ENCODE measurements at regions not wholly inside any gene's neighbourhood (a gene's known extent, or its start where the extent isn't known, plus 50 kb on each side); places are given as distances from the start of the nearest gene placed in this dataset.
"Not testable (repeated sequence)": the region's sequence is repeated elsewhere in the genome, so short reads cannot be mapped to it uniquely, and the experiment has no call there.

DNA sequence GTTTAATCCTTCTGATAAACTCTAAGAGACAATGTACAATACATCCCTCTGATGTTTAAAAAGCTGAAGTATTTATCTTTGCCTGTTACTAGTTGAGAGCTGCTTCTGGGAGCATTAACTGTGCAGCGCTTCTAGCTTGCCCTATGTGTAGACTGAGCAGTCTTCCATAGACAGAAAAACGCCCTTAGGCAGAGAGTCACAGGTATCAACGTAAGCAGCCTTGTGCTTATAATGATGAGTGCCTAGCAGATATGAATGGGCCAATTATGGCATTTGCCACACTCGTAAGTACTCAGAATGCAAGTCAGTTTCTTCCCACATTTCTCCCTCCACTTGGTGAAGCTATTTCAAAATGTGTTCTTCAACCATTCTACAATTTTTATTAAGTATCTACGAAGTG lies 731.1 kb upstream of the SLC8A1 start:
- ATAC-seq (no peak), DNase-seq (no peak)
- intact Hi-C loops (cut with DNase I), result no loop called here

DNA sequence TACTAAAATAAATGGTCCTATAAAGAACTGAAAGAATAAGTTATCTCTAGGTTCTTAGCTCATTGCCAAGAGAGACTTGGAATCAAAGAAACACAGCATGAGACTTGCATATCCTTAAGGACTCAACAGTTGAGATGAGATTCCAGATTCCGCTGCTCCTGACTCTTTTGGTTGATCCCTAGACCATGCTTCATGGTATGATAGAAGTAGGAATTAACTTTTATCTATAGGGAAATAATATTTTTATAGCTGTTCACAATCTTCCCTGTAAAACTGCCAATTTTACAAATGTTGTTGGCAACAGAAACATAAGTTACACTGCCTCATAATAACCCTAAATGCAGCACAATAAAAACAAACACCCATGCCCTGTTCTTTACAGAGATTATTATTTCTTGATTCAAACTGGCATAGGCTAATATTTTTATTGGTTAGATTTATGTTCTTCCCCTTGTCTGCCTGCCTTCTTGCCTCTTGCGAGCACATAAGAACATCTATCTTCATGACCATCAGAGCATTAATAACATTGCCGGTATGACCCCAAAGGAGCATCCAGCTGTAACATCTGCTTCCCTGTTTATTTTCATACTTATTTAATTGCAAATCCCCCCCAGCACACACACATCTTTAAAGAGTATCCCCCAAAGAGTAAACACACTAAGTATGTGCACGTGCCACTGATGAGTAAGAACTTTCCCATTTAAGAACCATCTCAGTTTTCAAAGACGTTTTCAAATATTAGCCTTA lies 735.7 kb upstream of the SLC8A1 start:
- DNase-seq (no peak), ATAC-seq (no peak)
- intact Hi-C loops (cut with DNase I), result no loop called here

DNA sequence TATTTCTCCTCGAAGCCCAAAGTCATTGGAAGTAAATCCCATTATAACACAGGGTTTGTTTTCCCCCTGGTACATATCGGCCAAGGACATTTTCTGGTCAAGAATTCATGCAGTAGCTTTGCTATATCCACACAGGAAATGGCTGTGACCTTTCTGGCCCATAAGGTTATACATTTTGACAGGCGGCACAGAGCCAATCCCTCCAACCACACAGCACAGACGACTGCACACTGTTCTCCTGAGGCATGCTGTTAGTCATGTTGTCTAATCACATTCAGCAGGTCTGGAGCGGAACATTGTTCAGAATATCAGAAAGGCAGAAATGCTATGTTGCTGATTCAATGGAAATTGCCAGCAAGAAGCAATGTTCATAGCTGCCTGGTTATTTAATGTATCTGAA lies 742.3 kb upstream of the SLC8A1 start:
- intact Hi-C loops (cut with DNase I), result no loop called here
- ATAC-seq (peak; percentile 38 to 70), DNase-seq (peak; percentile 24)

DNA sequence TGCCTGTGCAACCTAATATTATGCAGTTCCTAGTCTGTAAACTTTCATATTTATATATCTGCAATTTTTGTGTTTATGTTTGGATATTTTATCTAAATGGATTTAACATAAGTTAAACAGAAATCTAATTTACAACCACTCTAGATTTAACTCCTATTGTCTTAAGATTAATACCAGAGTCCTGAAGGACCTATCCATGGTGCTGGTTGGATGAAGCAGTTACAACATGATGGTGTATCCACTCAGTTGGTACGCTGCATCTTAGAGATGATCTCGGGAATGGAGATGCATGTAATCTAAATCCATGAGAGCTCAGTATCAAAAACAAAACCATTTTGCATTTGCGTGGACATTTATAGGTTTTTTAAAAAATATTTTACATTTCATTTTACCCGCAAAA lies 745.9 kb upstream of the SLC8A1 start:
- intact Hi-C loops (cut with DNase I), result no loop called here
- ATAC-seq (no peak), DNase-seq (no peak)

DNA sequence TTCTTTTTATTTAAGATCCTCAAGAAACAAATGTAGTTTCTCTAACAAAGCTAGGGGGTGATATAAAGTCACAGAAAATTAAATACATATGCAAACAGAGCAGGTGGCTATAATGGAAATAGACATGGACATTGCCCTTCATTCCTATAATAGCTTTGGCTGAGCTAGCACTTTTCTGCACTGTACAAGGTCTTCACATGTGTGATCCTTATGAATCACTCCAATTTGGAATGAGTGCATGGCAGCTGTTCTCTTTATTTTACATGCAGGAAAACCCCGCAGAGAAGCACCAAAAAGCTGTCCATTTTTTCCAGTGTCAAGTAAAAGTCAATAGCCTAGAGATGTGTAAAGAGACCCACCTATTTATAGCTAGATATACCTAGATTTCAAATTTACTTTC lies 747.4 kb upstream of the SLC8A1 start:
- intact Hi-C loops (cut with DNase I), result no loop called here
- no peak for ATAC-seq
- no peak for DNase-seq

DNA sequence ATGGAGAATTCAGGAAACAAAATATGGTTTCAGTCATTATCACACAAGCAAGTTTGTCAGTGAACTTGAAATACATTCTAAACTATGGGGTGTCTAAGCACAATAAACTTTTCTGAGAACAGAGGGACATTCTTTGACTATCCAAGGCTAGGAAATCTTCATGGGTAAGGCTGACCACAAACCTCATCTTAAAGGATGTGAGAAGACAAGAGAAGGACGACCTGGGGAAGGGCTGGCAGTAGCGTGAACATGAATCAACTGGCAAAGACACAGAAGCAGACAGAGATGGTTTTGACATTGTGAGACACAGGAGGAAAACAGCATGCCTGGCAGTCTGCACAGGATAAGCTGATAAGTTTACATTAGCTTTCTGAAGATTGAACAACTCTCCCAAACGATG lies 752.4 kb upstream of the SLC8A1 start:
- ATAC-seq (no peak), DNase-seq (no peak)
- intact Hi-C loops (cut with DNase I), result no loop called here

DNA sequence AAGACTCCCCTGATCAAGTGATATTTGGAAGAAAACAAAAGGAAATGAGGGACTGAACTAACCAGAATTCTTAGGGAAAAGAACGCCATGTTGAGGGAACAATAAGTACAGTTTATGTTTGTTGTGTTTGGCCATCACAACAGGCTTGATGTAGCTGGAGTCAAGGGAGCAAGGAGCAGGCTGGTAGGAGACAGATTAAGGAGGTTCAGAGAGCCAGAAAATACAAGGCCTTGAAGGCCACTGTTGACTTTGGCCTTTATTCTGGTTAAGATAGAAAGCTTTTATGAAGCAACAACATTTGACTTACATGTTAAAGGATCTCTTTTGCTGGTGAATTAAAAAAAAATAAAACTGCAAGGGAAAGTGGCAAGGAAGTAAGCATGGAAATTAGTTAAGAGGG lies 754.1 kb upstream of the SLC8A1 start:
- intact Hi-C loops (cut with DNase I), result no loop called here
- ATAC-seq, result peak; percentile 73 to 92

DNA sequence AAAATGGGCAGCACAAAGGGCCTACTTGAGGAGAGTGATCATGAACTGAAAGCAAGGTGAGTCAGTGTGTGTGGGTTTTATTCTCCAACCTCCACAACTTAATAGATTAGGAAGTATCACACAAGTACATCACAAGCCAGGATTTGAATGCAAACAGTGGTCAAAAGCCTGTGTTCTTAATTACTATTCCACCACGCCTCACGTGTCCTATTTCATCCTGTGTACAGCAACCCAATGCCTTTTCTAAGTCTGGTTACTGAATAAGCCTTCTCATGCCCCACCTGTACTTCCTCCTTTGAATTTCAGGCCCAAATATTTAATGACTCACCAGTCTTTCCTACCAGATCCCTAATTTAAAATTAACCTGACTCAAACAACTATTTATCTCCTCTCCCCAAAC lies 755.7 kb upstream of the SLC8A1 start:
- intact Hi-C loops (cut with DNase I), result no loop called here
- DNase-seq (no peak), ATAC-seq (no peak)

More for the DNA sequence above, 754.1 kb upstream of the SLC8A1 start:
- no peak for DNase-seq

DNA sequence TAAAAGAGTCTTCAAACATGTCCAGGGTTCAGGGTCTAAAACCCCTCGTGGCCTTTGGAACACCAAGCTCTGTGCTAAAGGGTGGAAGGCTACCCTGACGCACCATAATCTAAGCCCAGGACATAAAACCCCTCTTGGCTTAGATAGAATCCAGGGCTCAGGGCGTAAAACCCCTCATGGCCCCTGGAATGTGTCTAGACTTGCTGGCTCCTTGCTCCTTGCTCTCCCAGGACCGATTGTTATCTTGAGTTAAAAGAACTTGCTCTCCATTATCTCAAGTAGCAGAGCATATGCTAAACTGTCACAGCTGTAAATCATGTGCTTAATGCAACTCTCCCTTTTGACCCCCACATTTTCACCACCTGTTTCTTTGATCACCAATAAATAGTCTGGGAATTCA lies 758.1 kb upstream of the SLC8A1 start:
- ATAC-seq; DNase-seq; intact Hi-C loops (cut with DNase I): not testable (repeated sequence)

DNA sequence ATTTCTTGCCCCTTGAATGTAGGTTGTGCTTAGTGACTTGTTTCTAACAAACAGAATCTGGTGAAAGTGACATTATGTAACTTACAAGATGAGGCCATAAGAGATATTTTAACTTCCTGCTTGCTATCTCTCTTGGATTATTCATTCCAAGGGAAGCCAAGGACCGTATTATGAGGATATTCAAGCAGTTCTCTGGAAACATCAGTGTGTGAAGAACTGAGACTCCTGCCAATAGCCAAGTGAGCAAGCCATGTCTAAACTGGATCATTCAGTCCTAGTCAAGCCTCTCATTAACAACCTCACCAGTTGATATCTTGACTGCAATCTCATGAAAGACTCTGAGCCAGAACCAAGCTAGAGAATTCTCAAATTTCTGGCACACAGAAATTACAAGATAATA lies 765.1 kb upstream of the SLC8A1 start:
- intact Hi-C loops (cut with DNase I), result no loop called here
- no peak for DNase-seq

DNA sequence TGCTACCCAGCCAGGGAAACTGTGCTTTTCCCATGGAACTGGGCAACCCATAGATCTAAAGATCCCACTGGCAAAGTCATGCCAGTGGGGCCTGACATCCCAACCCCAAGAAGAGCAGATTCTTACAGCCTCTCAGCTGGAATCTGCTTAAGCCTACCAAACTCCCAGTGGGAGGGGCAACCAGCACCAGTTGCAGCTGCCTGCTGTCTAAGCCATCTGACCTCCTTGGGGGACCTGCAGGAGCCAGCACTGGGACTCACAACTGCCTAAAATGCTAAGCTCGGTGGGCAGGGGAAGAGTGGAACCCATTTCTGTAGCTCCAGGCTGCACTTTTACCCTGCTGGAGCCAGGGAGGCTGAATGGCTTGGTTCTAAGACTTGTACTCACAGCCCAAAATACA lies 770.7 kb upstream of the SLC8A1 start:
- intact Hi-C loops (cut with DNase I), result no loop called here
- DNase-seq, result no peak

More for the DNA sequence above, 765.1 kb upstream of the SLC8A1 start:
- peak; percentile 57 to 60 for ATAC-seq

DNA sequence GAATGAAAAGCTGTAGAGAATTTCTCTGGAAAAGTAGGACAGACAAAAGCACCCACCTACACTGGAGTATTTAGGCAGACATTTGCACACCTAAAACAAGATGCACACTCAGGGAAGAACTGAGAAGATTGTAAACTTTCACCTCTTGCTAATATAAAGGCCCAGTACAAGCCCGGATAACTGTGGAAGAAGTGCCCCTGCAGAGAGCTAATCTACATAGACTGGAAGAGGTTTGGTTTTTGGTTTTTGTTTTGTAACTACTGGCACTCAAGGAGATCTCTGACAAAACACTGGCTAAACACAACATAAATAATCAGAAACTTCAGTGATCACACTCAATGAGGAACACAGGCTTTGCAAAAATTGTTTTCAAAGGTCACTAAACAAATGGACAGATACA lies 782.2 kb upstream of the SLC8A1 start:
- ATAC-seq (no peak), DNase-seq (no peak)

More for the DNA sequence above, 770.7 kb upstream of the SLC8A1 start:
- no peak for ATAC-seq

DNA sequence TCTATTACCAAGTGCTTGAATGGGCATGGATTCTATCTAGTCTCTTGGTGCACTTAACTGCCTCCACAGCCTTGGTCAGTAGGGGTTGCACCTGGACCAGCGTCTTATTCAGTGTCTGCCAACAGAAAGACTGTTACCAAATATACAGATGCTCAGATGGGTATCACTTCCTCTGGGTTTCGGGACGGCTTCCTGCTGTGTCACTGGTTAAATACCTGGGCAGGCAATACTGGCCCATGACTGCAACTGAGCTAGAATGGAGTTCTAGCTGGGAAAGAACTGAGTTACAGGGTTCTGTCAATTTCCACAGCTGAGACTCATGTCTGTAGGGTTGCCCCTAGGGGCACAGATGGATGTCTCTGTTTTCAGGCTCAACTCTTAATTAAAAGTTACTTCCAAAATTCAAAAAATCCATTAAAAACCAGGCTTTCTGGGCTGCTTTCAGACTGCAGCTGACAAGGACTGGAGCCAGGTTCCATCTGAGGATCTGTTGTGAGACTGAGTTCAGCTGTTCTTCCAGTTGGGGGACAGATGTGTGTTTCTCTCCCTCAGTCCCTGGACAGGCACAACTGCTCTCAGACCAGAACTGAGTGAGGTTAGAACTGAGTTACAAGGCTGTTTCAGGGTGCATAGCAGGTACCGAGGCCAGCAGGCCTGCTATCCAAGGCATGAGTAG lies 789.6 kb upstream of the SLC8A1 start:
- DNase-seq, result no peak
- ATAC-seq, result peak; percentile 75 to 87
- intact Hi-C loops (cut with DNase I), result no loop called here

More for the DNA sequence above, 782.2 kb upstream of the SLC8A1 start:
- intact Hi-C loops (cut with DNase I), result no loop called here

DNA sequence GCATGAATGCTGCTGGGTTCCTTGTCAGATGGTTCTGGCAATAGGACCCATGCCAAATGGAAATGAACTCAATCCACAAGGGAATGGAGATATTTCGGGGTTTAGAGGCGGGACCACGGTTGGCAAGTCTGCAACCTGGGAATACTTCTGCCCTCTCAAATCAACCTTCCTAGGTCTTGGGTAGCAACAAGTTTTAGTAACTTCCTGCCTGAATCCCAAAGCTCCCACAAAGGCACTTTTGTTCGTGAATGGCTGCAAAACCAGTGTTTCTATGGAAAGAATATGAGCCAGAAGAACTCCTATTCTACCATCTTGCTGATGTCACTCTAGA lies 790.1 kb upstream of the SLC8A1 start:
- DNase-seq (no peak), ATAC-seq (peak in 1 of 2 donors; percentile 19)
- intact Hi-C loops (cut with DNase I), result no loop called here

DNA sequence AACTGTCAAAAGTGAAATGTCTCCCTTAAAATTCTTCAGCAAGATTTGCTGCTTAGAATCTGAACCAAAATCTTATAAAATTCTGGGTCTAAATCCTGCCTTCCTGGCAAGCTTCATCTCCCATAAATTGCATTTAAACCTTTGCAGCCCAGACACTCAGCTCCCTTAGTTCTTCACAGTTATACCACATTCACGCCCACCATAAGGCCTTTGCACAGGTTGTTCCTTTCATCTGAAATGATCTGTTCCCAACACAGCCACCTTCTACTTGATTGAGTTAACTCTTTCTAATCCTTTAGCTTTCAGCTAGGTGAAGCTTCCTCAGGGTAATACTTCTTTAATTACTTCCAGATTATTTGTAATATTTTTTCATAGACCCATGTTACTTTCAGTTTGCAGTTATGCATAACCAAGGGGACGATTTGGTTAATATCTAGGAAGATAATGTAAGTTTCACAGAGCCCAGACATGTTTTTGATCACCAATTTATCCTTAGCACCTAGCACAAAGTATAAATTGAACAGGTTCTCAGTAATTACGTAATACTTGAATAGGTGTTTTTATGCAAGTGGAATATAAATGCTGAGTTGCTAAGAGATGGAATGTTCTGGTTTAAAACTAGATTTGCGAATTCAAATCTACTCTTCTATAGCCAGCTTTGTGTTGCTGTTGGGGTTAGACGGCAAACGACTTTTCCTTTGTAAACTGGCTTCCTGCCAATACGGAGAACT lies 779.7 kb upstream of the PKDCC start:
- no peak for DNase-seq

DNA sequence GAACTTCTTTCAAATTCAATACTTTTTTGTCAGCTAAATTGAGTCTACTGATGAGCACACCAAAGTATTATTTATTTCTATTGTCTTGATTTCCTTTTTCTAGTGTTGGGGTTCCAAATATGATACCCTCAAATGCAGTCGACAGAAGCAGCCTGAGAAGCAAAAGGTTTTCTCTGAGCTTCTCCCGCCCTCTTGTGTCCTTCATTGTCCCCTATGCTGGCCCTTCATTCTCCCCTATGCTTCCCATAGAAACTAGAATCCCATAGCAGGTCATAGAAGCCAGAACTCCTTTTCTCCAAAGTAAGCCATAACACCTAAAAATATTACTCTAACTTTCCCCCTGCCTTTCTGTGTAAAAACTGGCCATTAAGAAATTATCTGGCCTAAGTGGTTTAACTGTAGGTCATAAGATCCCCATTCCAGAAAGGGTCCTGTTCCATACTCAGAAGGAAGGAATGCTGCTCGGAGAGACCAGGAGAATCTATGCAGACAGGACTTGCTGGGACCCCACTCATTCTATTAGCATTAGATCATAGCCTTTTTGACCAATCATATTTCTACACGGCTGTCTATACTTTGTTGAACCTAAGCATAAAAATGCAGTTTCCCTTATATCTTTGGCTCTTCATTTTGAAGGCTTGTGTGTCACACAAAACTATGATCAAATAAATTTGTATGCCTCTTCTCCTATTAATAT lies 764.6 kb upstream of the PKDCC start:
- ATAC-seq, result no peak
- intact Hi-C loops (cut with DNase I), result no loop called here
- no peak for DNase-seq

More for the DNA sequence above, 779.7 kb upstream of the PKDCC start:
- intact Hi-C loops (cut with DNase I), result no loop called here
- no peak for ATAC-seq

DNA sequence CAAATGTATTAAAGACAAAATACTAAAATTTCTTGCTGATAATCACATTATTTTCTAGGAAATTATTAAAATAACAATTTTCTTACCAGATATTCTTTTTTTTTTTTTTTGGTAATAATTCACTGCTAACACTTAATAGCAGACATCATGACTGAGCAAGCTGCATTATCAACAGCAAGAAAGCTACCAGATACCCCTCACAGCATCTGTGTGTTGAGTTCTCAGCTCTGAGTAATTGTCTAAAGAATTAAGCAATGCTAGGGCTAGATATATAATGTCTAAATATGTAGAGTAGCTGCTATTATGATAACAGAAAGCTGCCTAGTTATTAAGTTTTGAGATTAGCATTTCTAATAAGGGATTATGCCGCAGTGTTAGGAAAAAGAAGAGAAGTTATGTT lies 754.3 kb upstream of the PKDCC start:
- ATAC-seq (no peak), DNase-seq (no peak)
- intact Hi-C loops (cut with DNase I), result no loop called here

DNA sequence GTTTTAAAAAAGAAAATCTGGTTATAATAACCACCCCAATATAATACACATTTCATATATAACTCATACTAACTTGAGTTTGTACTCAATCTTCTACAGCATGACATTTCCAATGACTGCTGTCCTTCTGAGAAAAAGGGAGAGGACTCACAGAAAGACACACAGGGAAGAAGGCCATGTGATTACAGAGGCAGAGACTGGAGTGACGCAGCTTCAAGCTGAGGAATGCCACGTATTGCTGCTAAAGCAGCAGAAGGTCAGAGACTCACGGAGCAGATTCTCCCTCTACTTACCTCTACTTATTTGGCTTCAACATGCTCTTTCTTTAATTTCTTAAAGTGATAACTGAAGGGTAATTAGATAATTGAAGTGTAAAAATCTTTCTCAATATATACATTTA lies 753.5 kb upstream of the PKDCC start:
- no peak for ATAC-seq
- intact Hi-C loops (cut with DNase I), result no loop called here
- DNase-seq, result no peak

DNA sequence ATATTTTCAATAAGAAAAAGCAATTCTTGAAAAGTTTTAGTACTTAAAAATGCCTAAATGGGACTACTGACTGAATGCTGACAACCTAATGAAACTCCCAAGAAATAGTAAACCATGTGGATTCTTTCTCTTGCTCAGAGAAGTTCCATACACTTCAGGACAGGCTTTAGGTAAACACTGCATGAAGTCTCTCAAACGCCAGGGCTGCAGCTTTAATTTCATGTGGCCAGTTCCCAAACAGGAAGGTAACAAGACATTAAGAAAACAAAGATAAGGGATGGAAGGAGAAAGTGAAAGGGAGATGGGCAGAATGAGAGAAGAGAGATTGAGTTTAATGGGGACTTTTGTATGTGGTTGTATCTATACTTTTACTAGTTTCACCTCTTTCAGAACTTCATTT lies 734.7 kb upstream of the PKDCC start:
- DNase-seq (no peak), ATAC-seq (no peak)
- intact Hi-C loops (cut with DNase I), result no loop called here

DNA sequence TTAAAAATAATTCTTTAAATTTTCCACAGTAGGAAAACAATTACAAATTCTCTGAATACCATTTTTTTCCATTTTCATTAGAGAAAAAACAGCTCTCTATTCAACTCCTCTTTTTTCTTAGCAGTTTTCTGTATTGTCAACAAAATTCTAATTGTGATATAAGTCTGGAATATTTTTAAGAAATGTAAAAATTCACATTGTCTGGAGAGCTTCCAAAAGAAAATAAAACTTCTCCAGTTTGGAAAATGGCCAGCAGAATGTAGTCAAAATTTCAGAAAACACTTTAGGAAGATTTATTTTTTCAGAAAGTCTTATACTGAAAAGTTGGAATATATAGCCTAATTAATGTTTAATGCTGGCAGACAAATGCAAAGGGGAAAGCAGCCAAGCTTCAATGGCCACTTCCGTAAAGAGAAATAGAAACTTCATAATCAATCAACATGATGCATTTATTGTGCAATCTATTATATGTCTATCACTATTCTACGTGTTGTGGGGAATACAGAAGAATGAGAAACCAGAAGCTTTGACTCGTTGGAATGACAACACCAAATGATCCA lies 733.2 kb upstream of the PKDCC start:
- DNase-seq, result no peak
- ATAC-seq, result no peak
- intact Hi-C loops (cut with DNase I), result no loop called here

Data from left cardiac atrium (tissue), 4 donors.